C4-2B (cell line): ENCODE measurements at regions not wholly inside any gene's neighbourhood (a gene's known extent, or its start where the extent isn't known, plus 50 kb on each side); places are given as distances from the start of the nearest gene placed in this dataset.

ENCODE experiments used
- CTCF ChIP-seq: fragments of 450-650 bp; conservative IDR thresholded peaks from 2 replicates; pipeline ENCODE4 v1.5.1; 2017; ENCODE audit warnings: mild to moderate bottlenecking
- ZFX ChIP-seq: fragments of 450-650 bp; IDR thresholded peaks from 2 replicates; pipeline ENCODE4 v1.6.1; 2017

DNA sequence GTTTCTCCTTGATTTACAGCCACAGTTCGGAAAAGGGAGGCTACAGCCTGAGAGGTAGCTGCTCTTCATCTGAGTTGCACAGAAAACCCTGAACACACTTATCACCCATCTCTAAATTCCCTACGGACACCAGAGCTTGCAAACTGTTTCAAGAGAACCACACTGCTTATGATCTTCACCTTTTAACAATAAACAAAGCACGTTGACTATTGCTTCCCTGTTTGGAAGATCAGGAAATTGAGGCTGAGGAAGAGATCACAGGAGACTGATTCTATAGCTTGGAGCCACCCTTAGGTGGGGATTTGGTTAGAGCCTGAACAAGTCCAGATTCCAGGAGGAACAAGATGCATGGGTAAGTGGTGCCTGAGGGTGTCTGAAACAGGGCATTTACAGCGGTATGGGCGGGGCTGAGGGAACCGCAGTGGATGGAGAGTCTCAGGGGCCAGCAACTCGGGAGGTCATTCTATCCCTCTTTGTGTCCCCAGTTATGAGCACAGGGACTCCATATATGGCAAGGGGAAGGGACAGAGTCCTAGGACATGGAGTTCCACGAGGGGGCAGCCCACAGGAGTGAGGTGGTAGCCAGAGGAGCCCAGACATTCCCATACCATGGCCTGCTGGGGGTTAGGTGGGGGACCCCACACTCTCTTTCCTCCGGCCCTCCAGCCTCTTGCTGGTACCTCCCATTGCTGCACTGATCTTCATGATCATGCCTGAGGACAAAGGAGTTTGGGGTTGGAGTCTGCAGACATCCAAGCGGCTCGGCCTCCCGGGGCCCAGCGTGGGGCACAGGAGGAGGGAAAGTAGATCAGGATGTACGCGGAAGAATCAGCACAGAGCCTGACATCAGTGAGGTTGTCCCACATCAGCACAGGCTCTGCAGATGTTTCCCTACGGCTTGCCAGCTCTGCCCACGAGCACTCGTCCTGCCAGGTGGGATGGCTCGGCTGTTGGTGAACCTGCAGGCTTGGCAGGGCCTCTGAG is 162.3 kb upstream of the ZNF536 start:
- TF ChIP-seq CTCF = no peak
- TF ChIP-seq ZFX = no peak
